NCI-H2107 (cell line): ENCODE measurements at regions not wholly inside any gene's neighbourhood (a gene's known extent, or its start where the extent isn't known, plus 50 kb on each side); places are given as distances from the start of the nearest gene placed in this dataset.

Source experiments
- DNase-seq: peaks from one replicate; lab custom pipeline; 2025; lab: John Stamatoyannopoulos, UW

- DNase-seq = no peak
Observed at GRCh38 chr3:181442066-181442465, 269.7 kb upstream of the SOX2 start.

GRCh38 chr3:181432992-181433391, 278.7 kb upstream of the SOX2 start:
- DNase-seq = no peak

GRCh38 chr3:181431748-181432147, 280.0 kb upstream of the SOX2 start:
- DNase-seq = no peak

GRCh38 chr3:181425074-181425473, 286.7 kb upstream of the SOX2 start:
- DNase-seq = no peak

- DNase-seq = no peak
Observed at GRCh38 chr3:181418233-181418632, 293.5 kb upstream of the SOX2 start.

GRCh38 chr3:181417748-181418147, 294.0 kb upstream of the SOX2 start:
- DNase-seq = no peak

GRCh38 chr3:181410870-181411269, 300.9 kb upstream of the SOX2 start:
- no peak for DNase-seq

GRCh38 chr3:181403876-181404660, 307.7 kb upstream of the SOX2 start:
- no peak for DNase-seq

GRCh38 chr3:181402347-181402746, 309.4 kb upstream of the SOX2 start:
- DNase-seq = no peak

- no peak for DNase-seq
Observed at GRCh38 chr3:181384970-181385369, 326.8 kb upstream of the SOX2 start.

- DNase-seq = peak; percentile 34
Observed at GRCh38 chr3:181383760-181384159, 328.0 kb upstream of the SOX2 start.

- peak; percentile 30 for DNase-seq
Observed at GRCh38 chr3:181383201-181383600, 328.5 kb upstream of the SOX2 start.

GRCh38 chr3:181382656-181383055, 329.1 kb upstream of the SOX2 start:
- DNase-seq = no peak

- DNase-seq = no peak
Observed at GRCh38 chr3:181379278-181379677, 332.4 kb upstream of the SOX2 start.

- DNase-seq = no peak
Observed at GRCh38 chr3:181369637-181370036, 342.1 kb upstream of the SOX2 start.

GRCh38 chr3:181363231-181363630, 348.5 kb upstream of the SOX2 start:
- no peak for DNase-seq

GRCh38 chr3:181362378-181362777, 349.3 kb upstream of the SOX2 start:
- DNase-seq = no peak

- DNase-seq = no peak
Observed at GRCh38 chr3:181358562-181358961, 353.2 kb upstream of the SOX2 start.

GRCh38 chr3:181358060-181358459, 353.7 kb upstream of the SOX2 start:
- no peak for DNase-seq

GRCh38 chr3:181354140-181354539, 357.6 kb upstream of the SOX2 start:
- DNase-seq = no peak

- no peak for DNase-seq
Observed at GRCh38 chr3:181344331-181344730, 354.8 kb upstream of the DNAJC19 start.

GRCh38 chr3:181336597-181336996, 347.1 kb upstream of the DNAJC19 start:
- DNase-seq = no peak

- no peak for DNase-seq
Observed at GRCh38 chr3:181333394-181333793, 343.9 kb upstream of the DNAJC19 start.
